HEK293T (cell line): ENCODE measurements at regions not wholly inside any gene's neighbourhood (a gene's known extent, or its start where the extent isn't known, plus 50 kb on each side); places are given as distances from the start of the nearest gene placed in this dataset.

ENCODE experiments used
- BHLHE40 ChIP-seq: fragments of 450-650 bp; IDR thresholded peaks from 2 replicates; pipeline ENCODE4 v1.6.1; 2016; ENCODE audit warnings: mild to moderate bottlenecking, moderate library complexity, borderline replicate concordance
- CTBP1 ChIP-seq: fragments of 450-650 bp; IDR thresholded peaks from 2 replicates; pipeline ENCODE4 v1.6.1; 2016; ENCODE audit warnings: borderline replicate concordance
- FOXM1 ChIP-seq: fragments of 450-650 bp; IDR thresholded peaks from 2 replicates; pipeline ENCODE4 v1.6.1; 2017; ENCODE audit warnings: mild to moderate bottlenecking, borderline replicate concordance
- NFRKB ChIP-seq: fragments of 450-650 bp; IDR thresholded peaks from 2 replicates; pipeline ENCODE4 v1.6.1; 2016; ENCODE audit warnings: mild to moderate bottlenecking, moderate library complexity

DNA sequence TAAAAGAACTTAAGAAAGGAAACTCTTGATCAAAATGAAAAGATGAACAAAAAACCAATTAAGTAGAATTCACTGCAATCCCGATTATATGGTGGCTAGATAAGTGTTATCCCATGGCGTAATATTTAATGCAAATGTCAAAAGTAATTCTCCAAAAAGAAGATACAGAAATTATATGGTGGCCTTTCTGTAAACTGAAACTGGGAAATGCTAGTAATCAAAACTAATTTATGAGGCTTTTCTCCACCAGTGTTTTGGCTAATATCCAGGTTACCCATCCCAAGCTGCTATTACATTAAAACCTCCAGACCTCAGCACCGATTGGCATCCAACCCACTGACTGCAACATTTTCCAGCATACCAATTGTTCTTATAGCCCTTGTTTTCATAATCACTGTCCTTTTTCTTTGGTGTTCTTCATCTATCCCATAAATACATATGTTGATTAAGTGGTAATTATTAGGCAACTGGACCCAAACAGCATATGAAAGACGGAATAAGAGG lies 77.2 kb upstream of the TNRC6A start:
- TF ChIP-seq FOXM1, result no peak
- TF ChIP-seq BHLHE40, result no peak
- no peak for TF ChIP-seq NFRKB
- TF ChIP-seq CTBP1, result no peak
